GM23338 (cell line): ENCODE measurements at regions not wholly inside any gene's neighbourhood (a gene's known extent, or its start where the extent isn't known, plus 50 kb on each side); places are given as distances from the start of the nearest gene placed in this dataset.

ENCODE experiments used
- ATAC-seq: fragments of 200-7000 bp; cut with Tn5 transposase; 3 replicates; pipeline ENCODE4 v1.9.1; 2020
- DNase-seq: peaks from one replicate; pipeline ENCODE4 v3.0.0-alpha.2; 2015; ENCODE audit warnings: low spot score
- H2AFZ ChIP-seq: fragments of 200-600 bp; sonication (generic); 2 replicates; pipeline ENCODE4 v1.8.0; 2016; ENCODE audit warnings: antibody characterized with exemption, mild to moderate bottlenecking, moderate library complexity
- H3F3A ChIP-seq: fragments of 200-600 bp; sonication (generic); replicated peaks from 2 replicates; pipeline ENCODE4 v1.8.0; 2017; ENCODE audit warnings: antibody characterized with exemption, mixed run types, low read depth
- H3K27ac ChIP-seq: fragments of 200-600 bp; sonication (generic); 2 replicates; pipeline ENCODE4 v1.6.1; 2016; ENCODE audit warnings: low read depth
- H3K27me3 ChIP-seq: fragments of 200-600 bp; sonication (generic); 2 replicates; pipeline ENCODE4 v1.8.0; 2016; ENCODE audit warnings: mild to moderate bottlenecking, mixed run types, moderate library complexity; ENCODE audit not compliant: insufficient read depth
- H3K36me3 ChIP-seq: fragments of 200-600 bp; sonication (generic); 2 replicates; pipeline ENCODE4 v1.8.0; 2016; ENCODE audit warnings: mild to moderate bottlenecking; ENCODE audit not compliant: insufficient read depth
- H3K4me1 ChIP-seq: fragments of 200-600 bp; sonication (generic); 2 replicates; pipeline ENCODE4 v1.8.0; 2016; ENCODE audit warnings: mild to moderate bottlenecking, moderate library complexity; ENCODE audit not compliant: insufficient read depth
- H3K4me2 ChIP-seq: fragments of 200-600 bp; sonication (generic); 2 replicates; pipeline ENCODE4 v1.7.1; 2017; ENCODE audit warnings: mixed run types
- H3K4me3 ChIP-seq: fragments of 200-600 bp; sonication (generic); 2 replicates; pipeline ENCODE4 v1.6.1; 2016; ENCODE audit warnings: mixed run types
- H3K79me2 ChIP-seq: fragments of 200-600 bp; sonication (generic); replicated peaks from 2 replicates; pipeline ENCODE4 v1.8.0; 2017; ENCODE audit warnings: mild to moderate bottlenecking; ENCODE audit not compliant: insufficient read depth
- H3K9me2 ChIP-seq: fragments of 200-600 bp; sonication (generic); 2 replicates; pipeline ENCODE4 v1.8.0; 2017; ENCODE audit not compliant: insufficient read depth
- H4K20me1 ChIP-seq: fragments of 200-600 bp; sonication (generic); replicated peaks from 2 replicates; pipeline ENCODE4 v1.8.0; 2017; ENCODE audit warnings: mild to moderate bottlenecking; ENCODE audit not compliant: insufficient read depth
- H3K27ac Mint-ChIP-seq: 2 replicates; pipeline ENCODE4 v1.8.0; 2020; ENCODE audit warnings: inconsistent platforms, mild to moderate bottlenecking, moderate library complexity, mixed read lengths
- H3K27me3 Mint-ChIP-seq: 3 replicates; pipeline ENCODE4 v1.8.0; 2022; ENCODE audit warnings: low read depth, mild to moderate bottlenecking, moderate library complexity, mixed read lengths, inconsistent platforms; ENCODE audit not compliant: insufficient read depth, poor library complexity
- H3K36me3 Mint-ChIP-seq: 3 replicates; pipeline ENCODE4 v1.8.0; 2021; ENCODE audit warnings: low read depth, mild to moderate bottlenecking, inconsistent platforms, moderate library complexity, mixed read lengths
- H3K4me1 Mint-ChIP-seq: 3 replicates; pipeline ENCODE4 v1.8.0; 2020; ENCODE audit warnings: mild to moderate bottlenecking, inconsistent platforms, mixed read lengths
- H3K4me3 Mint-ChIP-seq: 3 replicates; pipeline ENCODE4 v1.8.0; 2021; ENCODE audit warnings: moderate library complexity, mild to moderate bottlenecking, inconsistent platforms, mixed read lengths
- H3K9me3 Mint-ChIP-seq: 3 replicates; pipeline ENCODE4 v1.8.0; 2020; ENCODE audit warnings: moderate library complexity, mild to moderate bottlenecking, inconsistent platforms, mixed read lengths
- CREB1 ChIP-seq: fragments of 250-450 bp; sonication (Bioruptor Pico); IDR thresholded peaks from 2 replicates; pipeline ENCODE4 v1.5.0; 2020; ENCODE audit warnings: low read depth, mild to moderate bottlenecking, moderate library complexity
- ETS1 ChIP-seq: IDR thresholded peaks from 2 replicates; pipeline ENCODE4 v1.6.1; 2016; ENCODE audit warnings: antibody characterized with exemption
- EZH2 ChIP-seq: fragments of 200-600 bp; sonication (generic); IDR thresholded peaks from one replicate; pipeline ENCODE4 v1.8.0; 2017; ENCODE audit warnings: antibody characterized with exemption, mild to moderate bottlenecking, low read depth; ENCODE audit not compliant: unreplicated experiment
- EZH2phosphoT487 ChIP-seq: fragments of 200-600 bp; sonication (generic); IDR thresholded peaks from one replicate; pipeline ENCODE4 v1.8.1; 2018; ENCODE audit warnings: antibody characterized with exemption; ENCODE audit not compliant: unreplicated experiment
- JUNB ChIP-seq: IDR thresholded peaks from one replicate; pipeline ENCODE4 v1.6.1; 2016; ENCODE audit warnings: antibody characterized with exemption; ENCODE audit not compliant: unreplicated experiment
- NANOG ChIP-seq: IDR thresholded peaks from 2 replicates; pipeline ENCODE4 v1.6.1; 2016; ENCODE audit warnings: antibody characterized with exemption, borderline replicate concordance
- POLR2AphosphoS5 ChIP-seq: IDR thresholded peaks from 2 replicates; pipeline ENCODE4 v1.6.1; 2016; ENCODE audit warnings: antibody characterized with exemption, low read depth
- ZNF114 ChIP-seq: fragments of 250-450 bp; sonication (Bioruptor Pico); IDR thresholded peaks from 2 replicates; pipeline ENCODE4 v1.5.0; 2020; ENCODE audit warnings: mild to moderate bottlenecking, moderate library complexity
- ZNF331 ChIP-seq: fragments of 250-450 bp; sonication (Bioruptor Pico); IDR thresholded peaks from 2 replicates; pipeline ENCODE4 v1.5.0; 2020; ENCODE audit warnings: low read depth, mild to moderate bottlenecking, moderate library complexity
- TF ChIP-seq, protein P1 (sequence below): fragments of 250-450 bp; sonication (Bioruptor Pico); IDR thresholded peaks from 2 replicates; pipeline ENCODE4 v1.5.0; 2020; ENCODE audit warnings: mild to moderate bottlenecking, moderate library complexity
- TF ChIP-seq, protein P2 (sequence below), 2 experiments: fragments of 200-600 bp in 1 of 2; sonication (generic) in 1 of 2; conservative IDR thresholded peaks; 2 replicates each; pipeline versions ENCODE4 v1.5.1 to v1.6.1; 2016 to 2017; ENCODE audit warnings: antibody characterized with exemption in 2 of 2, low read depth in 2 of 2, mild to moderate bottlenecking in 2 of 2, moderate library complexity in 1 of 2
- TF ChIP-seq, protein P3 (sequence below): IDR thresholded peaks from one replicate; pipeline ENCODE4 v1.6.1; 2018; ENCODE audit warnings: antibody characterized with exemption; ENCODE audit not compliant: unreplicated experiment

DNA sequence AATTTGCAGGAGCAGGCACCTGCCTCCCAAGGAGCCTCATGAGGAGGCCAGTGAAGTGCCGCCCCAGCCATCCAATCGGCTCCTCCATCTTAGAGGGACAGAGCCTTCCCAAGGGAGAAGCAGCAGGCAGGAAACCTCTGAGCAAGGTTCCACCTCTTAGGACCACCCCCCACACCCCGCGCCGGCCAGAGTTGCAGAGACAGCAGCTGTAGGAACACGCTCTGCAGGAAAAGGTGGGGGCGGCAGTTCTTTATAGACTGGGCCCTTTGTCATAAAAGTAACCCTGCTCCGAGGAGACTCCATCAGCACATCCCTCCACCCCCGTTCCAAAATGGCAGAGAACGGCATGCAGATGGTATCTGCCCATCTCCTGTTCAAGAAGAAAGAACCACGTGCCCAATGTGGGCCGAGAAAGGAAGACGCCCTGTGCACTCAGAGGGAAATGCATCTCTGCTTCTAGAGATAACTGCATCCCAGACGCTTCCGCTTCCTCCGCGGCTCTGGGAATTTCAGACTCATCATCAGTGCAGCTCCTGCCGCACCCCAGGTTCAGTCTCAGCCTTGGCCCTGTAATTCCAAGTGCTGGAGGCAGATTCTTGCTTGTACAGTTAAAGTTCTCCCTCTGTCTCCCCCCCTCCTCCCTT, 98.5 kb downstream of the SPATA19 start (continued):
- TF ChIP-seq, protein P1, sequence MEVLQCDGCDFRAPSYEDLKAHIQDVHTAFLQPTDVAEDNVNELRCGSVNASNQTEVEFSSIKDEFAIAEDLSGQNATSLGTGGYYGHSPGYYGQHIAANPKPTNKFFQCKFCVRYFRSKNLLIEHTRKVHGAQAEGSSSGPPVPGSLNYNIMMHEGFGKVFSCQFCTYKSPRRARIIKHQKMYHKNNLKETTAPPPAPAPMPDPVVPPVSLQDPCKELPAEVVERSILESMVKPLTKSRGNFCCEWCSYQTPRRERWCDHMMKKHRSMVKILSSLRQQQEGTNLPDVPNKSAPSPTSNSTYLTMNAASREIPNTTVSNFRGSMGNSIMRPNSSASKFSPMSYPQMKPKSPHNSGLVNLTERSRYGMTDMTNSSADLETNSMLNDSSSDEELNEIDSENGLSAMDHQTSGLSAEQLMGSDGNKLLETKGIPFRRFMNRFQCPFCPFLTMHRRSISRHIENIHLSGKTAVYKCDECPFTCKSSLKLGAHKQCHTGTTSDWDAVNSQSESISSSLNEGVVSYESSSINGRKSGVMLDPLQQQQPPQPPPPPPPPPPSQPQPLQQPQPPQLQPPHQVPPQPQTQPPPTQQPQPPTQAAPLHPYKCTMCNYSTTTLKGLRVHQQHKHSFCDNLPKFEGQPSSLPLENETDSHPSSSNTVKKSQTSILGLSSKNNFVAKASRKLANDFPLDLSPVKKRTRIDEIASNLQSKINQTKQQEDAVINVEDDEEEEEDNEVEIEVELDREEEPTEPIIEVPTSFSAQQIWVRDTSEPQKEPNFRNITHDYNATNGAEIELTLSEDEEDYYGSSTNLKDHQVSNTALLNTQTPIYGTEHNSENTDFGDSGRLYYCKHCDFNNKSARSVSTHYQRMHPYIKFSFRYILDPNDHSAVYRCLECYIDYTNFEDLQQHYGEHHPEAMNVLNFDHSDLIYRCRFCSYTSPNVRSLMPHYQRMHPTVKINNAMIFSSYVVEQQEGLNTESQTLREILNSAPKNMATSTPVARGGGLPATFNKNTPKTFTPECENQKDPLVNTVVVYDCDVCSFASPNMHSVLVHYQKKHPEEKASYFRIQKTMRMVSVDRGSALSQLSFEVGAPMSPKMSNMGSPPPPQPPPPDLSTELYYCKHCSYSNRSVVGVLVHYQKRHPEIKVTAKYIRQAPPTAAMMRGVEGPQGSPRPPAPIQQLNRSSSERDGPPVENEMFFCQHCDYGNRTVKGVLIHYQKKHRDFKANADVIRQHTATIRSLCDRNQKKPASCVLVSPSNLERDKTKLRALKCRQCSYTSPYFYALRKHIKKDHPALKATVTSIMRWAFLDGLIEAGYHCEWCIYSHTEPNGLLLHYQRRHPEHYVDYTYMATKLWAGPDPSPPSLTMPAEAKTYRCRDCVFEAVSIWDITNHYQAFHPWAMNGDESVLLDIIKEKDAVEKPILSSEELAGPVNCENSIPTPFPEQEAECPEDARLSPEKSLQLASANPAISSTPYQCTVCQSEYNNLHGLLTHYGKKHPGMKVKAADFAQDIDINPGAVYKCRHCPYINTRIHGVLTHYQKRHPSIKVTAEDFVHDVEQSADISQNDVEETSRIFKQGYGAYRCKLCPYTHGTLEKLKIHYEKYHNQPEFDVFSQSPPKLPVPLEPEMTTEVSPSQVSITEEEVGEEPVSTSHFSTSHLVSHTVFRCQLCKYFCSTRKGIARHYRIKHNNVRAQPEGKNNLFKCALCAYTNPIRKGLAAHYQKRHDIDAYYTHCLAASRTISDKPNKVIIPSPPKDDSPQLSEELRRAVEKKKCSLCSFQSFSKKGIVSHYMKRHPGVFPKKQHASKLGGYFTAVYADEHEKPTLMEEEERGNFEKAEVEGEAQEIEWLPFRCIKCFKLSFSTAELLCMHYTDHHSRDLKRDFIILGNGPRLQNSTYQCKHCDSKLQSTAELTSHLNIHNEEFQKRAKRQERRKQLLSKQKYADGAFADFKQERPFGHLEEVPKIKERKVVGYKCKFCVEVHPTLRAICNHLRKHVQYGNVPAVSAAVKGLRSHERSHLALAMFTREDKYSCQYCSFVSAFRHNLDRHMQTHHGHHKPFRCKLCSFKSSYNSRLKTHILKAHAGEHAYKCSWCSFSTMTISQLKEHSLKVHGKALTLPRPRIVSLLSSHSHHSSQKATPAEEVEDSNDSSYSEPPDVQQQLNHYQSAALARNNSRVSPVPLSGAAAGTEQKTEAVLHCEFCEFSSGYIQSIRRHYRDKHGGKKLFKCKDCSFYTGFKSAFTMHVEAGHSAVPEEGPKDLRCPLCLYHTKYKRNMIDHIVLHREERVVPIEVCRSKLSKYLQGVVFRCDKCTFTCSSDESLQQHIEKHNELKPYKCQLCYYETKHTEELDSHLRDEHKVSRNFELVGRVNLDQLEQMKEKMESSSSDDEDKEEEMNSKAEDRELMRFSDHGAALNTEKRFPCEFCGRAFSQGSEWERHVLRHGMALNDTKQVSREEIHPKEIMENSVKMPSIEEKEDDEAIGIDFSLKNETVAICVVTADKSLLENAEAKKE (CRISPR knock-in tag) = no peak
- no peak for TF ChIP-seq EZH2phosphoT487
- TF ChIP-seq JUNB = no peak
- no peak for TF ChIP-seq CREB1 (CRISPR knock-in tag)
- no peak for TF ChIP-seq POLR2AphosphoS5
- TF ChIP-seq ZNF114 = no peak

DNA sequence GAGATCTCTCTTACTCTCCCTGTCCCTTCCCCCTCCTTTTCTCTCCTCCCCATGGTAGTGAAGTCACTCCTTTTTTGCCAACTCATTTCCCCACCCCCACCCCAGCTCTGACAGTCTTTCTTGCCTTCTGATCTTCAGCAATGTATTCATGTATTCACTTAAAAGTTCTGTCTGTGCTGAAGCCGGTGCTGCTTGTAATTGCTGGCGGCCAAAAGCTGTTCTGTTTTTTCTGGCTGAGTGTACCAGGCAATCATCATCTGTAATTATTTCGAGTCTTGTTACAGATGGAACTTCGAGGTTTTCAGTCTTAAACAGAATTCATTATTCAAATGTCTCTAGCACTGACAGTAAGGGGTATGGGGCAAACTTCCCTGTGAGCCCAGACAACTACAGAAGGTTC, 99.5 kb downstream of the SPATA19 start:
- Histone ChIP-seq H3K9me2 (no peaks in the 10 kb centered on the region), H2AFZ (no peak overlapping the region), H4K20me1 (no peaks in the 10 kb centered on the region), H3K27ac (no peak overlapping the region), H3K79me2 (no peaks in the 10 kb centered on the region), H3K4me3 (no peak overlapping the region), H3K36me3 (no peaks in the 10 kb centered on the region), H3F3A (no peaks in the 10 kb centered on the region), H3K4me1 (peaks cover 6% of the 10 kb centered on the region; the same call in 1 of the 2 replicates), H3K4me2 (peak overlapping the region; percentile 14; the same call in 1 of the 2 replicates), H3K27me3 (no peaks in the 10 kb centered on the region)
- Mint-ChIP-seq H3K4me1 (peaks cover 28% of the 10 kb centered on the region; the same call in 2 of the 3 replicates), H3K27ac (no peak overlapping the region), H3K4me3 (no peak overlapping the region), H3K9me3 (peaks cover 4% of the 10 kb centered on the region; the same call in 2 of the 3 replicates), H3K27me3 (peaks cover 12% of the 10 kb centered on the region), H3K36me3 (no peaks in the 10 kb centered on the region)
- DNase-seq = no peak
- no peak for ATAC-seq
- TF ChIP-seq JUNB (no peak), ZNF114 (no peak), EZH2phosphoT487 (no peak), EZH2 (no peak), POLR2AphosphoS5 (no peak), NANOG (no peak), ZNF331 (CRISPR knock-in tag) (no peak), ETS1 (no peak)
- TF ChIP-seq, protein P2, sequence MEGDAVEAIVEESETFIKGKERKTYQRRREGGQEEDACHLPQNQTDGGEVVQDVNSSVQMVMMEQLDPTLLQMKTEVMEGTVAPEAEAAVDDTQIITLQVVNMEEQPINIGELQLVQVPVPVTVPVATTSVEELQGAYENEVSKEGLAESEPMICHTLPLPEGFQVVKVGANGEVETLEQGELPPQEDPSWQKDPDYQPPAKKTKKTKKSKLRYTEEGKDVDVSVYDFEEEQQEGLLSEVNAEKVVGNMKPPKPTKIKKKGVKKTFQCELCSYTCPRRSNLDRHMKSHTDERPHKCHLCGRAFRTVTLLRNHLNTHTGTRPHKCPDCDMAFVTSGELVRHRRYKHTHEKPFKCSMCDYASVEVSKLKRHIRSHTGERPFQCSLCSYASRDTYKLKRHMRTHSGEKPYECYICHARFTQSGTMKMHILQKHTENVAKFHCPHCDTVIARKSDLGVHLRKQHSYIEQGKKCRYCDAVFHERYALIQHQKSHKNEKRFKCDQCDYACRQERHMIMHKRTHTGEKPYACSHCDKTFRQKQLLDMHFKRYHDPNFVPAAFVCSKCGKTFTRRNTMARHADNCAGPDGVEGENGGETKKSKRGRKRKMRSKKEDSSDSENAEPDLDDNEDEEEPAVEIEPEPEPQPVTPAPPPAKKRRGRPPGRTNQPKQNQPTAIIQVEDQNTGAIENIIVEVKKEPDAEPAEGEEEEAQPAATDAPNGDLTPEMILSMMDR (conservative IDR thresholded peaks at IDR 0.05; ENCODE audit: low read depth in 2 of 2) = no peak
- TF ChIP-seq, protein P3, sequence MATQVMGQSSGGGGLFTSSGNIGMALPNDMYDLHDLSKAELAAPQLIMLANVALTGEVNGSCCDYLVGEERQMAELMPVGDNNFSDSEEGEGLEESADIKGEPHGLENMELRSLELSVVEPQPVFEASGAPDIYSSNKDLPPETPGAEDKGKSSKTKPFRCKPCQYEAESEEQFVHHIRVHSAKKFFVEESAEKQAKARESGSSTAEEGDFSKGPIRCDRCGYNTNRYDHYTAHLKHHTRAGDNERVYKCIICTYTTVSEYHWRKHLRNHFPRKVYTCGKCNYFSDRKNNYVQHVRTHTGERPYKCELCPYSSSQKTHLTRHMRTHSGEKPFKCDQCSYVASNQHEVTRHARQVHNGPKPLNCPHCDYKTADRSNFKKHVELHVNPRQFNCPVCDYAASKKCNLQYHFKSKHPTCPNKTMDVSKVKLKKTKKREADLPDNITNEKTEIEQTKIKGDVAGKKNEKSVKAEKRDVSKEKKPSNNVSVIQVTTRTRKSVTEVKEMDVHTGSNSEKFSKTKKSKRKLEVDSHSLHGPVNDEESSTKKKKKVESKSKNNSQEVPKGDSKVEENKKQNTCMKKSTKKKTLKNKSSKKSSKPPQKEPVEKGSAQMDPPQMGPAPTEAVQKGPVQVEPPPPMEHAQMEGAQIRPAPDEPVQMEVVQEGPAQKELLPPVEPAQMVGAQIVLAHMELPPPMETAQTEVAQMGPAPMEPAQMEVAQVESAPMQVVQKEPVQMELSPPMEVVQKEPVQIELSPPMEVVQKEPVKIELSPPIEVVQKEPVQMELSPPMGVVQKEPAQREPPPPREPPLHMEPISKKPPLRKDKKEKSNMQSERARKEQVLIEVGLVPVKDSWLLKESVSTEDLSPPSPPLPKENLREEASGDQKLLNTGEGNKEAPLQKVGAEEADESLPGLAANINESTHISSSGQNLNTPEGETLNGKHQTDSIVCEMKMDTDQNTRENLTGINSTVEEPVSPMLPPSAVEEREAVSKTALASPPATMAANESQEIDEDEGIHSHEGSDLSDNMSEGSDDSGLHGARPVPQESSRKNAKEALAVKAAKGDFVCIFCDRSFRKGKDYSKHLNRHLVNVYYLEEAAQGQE = no peak
